Bronchial epithelial cell (primary cell): ENCODE measurements at regions not wholly inside any gene's neighbourhood (a gene's known extent, or its start where the extent isn't known, plus 50 kb on each side); places are given as distances from the start of the nearest gene placed in this dataset.

Source experiments
- DNase-seq: peaks from one replicate; pipeline ENCODE4 v3.0.0-alpha.2; 2010; ENCODE audit warnings: low read depth
- FAIRE-seq: peaks from 2 replicates; lab custom pipeline; 2011; peaks lifted over from hg19 to GRCh38; lab: Jason Lieb, UNC
- H3K27me3 ChIP-seq: 2 replicates; pipeline ENCODE4 v1.5.1; 2011; ENCODE audit warnings: low read length; ENCODE audit not compliant: control insufficient read depth, insufficient read depth
- H3K36me3 ChIP-seq: 2 replicates; pipeline ENCODE4 v1.5.1; 2011; ENCODE audit warnings: low read length; ENCODE audit not compliant: control insufficient read depth, insufficient read depth
- H3K4me3 ChIP-seq: 2 replicates; pipeline ENCODE4 v1.5.1; 2011; ENCODE audit warnings: mild to moderate bottlenecking, low read depth, low read length, control low read depth
- CTCF ChIP-seq: IDR thresholded peaks from 2 replicates; pipeline ENCODE4 v1.5.1; 2011; ENCODE audit warnings: mild to moderate bottlenecking, moderate library complexity, low read length, control low read depth, inconsistent platforms; ENCODE audit not compliant: insufficient read depth, severe bottlenecking

- no peaks in the 10 kb centered on the region for H3K36me3 ChIP-seq
- TF ChIP-seq CTCF: no peak
- DNase-seq: no peak
- no peak for FAIRE-seq
- H3K4me3 ChIP-seq: no peak overlapping the region
- no peaks in the 10 kb centered on the region for H3K27me3 ChIP-seq
Measured at GRCh38 chr15:39100106-39100660, 480.7 kb upstream of the THBS1 start.

GRCh38 chr15:39102431-39102830 is 478.4 kb upstream of the THBS1 start:
- Histone ChIP-seq H3K36me3 (no peaks in the 10 kb centered on the region), H3K4me3 (no peak overlapping the region), H3K27me3 (no peaks in the 10 kb centered on the region)
- DNase-seq (no peak), FAIRE-seq (no peak)
- no peak for TF ChIP-seq CTCF

- FAIRE-seq (no peak), DNase-seq (no peak)
- H3K4me3 ChIP-seq: no peak overlapping the region
- H3K36me3 ChIP-seq: no peaks in the 10 kb centered on the region
- no peak for TF ChIP-seq CTCF
- no peaks in the 10 kb centered on the region for H3K27me3 ChIP-seq
Measured at GRCh38 chr15:39106950-39107349, 473.9 kb upstream of the THBS1 start.

- Histone ChIP-seq H3K27me3 (no peaks in the 10 kb centered on the region), H3K4me3 (no peak overlapping the region), H3K36me3 (no peaks in the 10 kb centered on the region)
- no peak for TF ChIP-seq CTCF
- DNase-seq: peak; percentile 45
- no peak for FAIRE-seq
Measured at GRCh38 chr15:39108021-39108420, 472.9 kb upstream of the THBS1 start.

- TF ChIP-seq CTCF: no peak
- FAIRE-seq (no peak), DNase-seq (no peak)
- H3K36me3 ChIP-seq: no peaks in the 10 kb centered on the region
- H3K4me3 ChIP-seq: no peak overlapping the region
- no peaks in the 10 kb centered on the region for H3K27me3 ChIP-seq
Measured at GRCh38 chr15:39110336-39110735, 470.5 kb upstream of the THBS1 start.

- no peak for TF ChIP-seq CTCF
- no peaks in the 10 kb centered on the region for H3K27me3 ChIP-seq
- DNase-seq (no peak), FAIRE-seq (no peak)
- no peak overlapping the region for H3K4me3 ChIP-seq
- H3K36me3 ChIP-seq: no peaks in the 10 kb centered on the region
Measured at GRCh38 chr15:39110746-39111145, 470.1 kb upstream of the THBS1 start.
